Loucy (cell line): ENCODE measurements at regions not wholly inside any gene's neighbourhood (a gene's known extent, or its start where the extent isn't known, plus 50 kb on each side); places are given as distances from the start of the nearest gene placed in this dataset.

Experiments
- H2AFZ ChIP-seq: fragments of 200-600 bp; sonication (generic); 2 replicates; pipeline ENCODE4 v1.6.0; 2016; ENCODE audit warnings: antibody characterized with exemption, mild to moderate bottlenecking, low read length, moderate library complexity
- H3F3A ChIP-seq: fragments of 200-600 bp; 2 replicates; pipeline ENCODE4 v1.6.0; 2016; ENCODE audit warnings: antibody characterized with exemption, low read depth, mild to moderate bottlenecking
- H3K27me3 ChIP-seq: fragments of 200-600 bp; sonication (generic); 2 replicates; pipeline ENCODE4 v1.6.1; 2014; ENCODE audit warnings: low read length, mild to moderate bottlenecking; ENCODE audit not compliant: insufficient read depth, poor library complexity, severe bottlenecking
- H3K36me3 ChIP-seq: fragments of 200-600 bp; sonication (generic); 2 replicates; pipeline ENCODE4 v1.6.1; 2016; ENCODE audit warnings: low read length; ENCODE audit not compliant: insufficient read depth
- H3K4me1 ChIP-seq: fragments of 200-600 bp; sonication (generic); 2 replicates; pipeline ENCODE4 v1.5.1; 2014; ENCODE audit warnings: low read length, mild to moderate bottlenecking; ENCODE audit not compliant: insufficient read depth, poor library complexity, severe bottlenecking
- H3K4me2 ChIP-seq: fragments of 200-600 bp; sonication (generic); 2 replicates; pipeline ENCODE4 v1.6.0; 2014; ENCODE audit warnings: antibody characterized with exemption, low read length, low read depth, mild to moderate bottlenecking; ENCODE audit not compliant: poor library complexity, severe bottlenecking
- H3K4me3 ChIP-seq: fragments of 200-600 bp; sonication (generic); 2 replicates; pipeline ENCODE4 v1.5.1; 2014; ENCODE audit warnings: low read length, mild to moderate bottlenecking, mixed read lengths; ENCODE audit not compliant: poor library complexity, severe bottlenecking
- H3K79me2 ChIP-seq: fragments of 200-600 bp; sonication (generic); 2 replicates; pipeline ENCODE4 v1.6.1; 2014; ENCODE audit warnings: low read length; ENCODE audit not compliant: insufficient read depth
- H3K9ac ChIP-seq: fragments of 200-600 bp; sonication (generic); 2 replicates; pipeline ENCODE4 v1.6.0; 2014; ENCODE audit warnings: mild to moderate bottlenecking, low read depth, low read length, moderate library complexity; ENCODE audit not compliant: poor library complexity, severe bottlenecking
- H3K9me2 ChIP-seq: fragments of 200-600 bp; sonication (generic); replicated peaks from 2 replicates; pipeline ENCODE4 v1.6.1; 2016; ENCODE audit warnings: low read depth, low read length, mixed read lengths
- H3K9me3 ChIP-seq: fragments of 200-600 bp; sonication (generic); 2 replicates; pipeline ENCODE4 v1.6.1; 2014; ENCODE audit warnings: mild to moderate bottlenecking, antibody characterized with exemption, low read length, low read depth; ENCODE audit not compliant: insufficient read depth
- H4K20me1 ChIP-seq: fragments of 200-600 bp; sonication (generic); 2 replicates; pipeline ENCODE4 v1.6.0; 2014; ENCODE audit warnings: antibody characterized with exemption, low read length, mild to moderate bottlenecking; ENCODE audit not compliant: insufficient read depth, poor library complexity, severe bottlenecking
- EZH2phosphoT487 ChIP-seq: fragments of 200-600 bp; IDR thresholded peaks from 2 replicates; pipeline ENCODE4 v1.6.1; 2018; ENCODE audit warnings: antibody characterized with exemption, mild to moderate bottlenecking, moderate library complexity, borderline replicate concordance
- TF ChIP-seq, protein P1 (sequence below): fragments of 200-600 bp; sonication (generic); conservative IDR thresholded peaks from 2 replicates; pipeline ENCODE4 v1.5.1; 2014; ENCODE audit warnings: mild to moderate bottlenecking, antibody characterized with exemption, low read length

GRCh38 chr5:57119031-57119430 is 54.8 kb upstream of the GPBP1 start:
- Histone ChIP-seq H3K36me3 (no peaks in the 10 kb centered on the region), H4K20me1 (no peaks in the 10 kb centered on the region), H3K9me2 (no peaks in the 10 kb centered on the region), H3K9ac (no peak overlapping the region), H3K27me3 (no peaks in the 10 kb centered on the region), H2AFZ (no peak overlapping the region), H3K79me2 (no peaks in the 10 kb centered on the region), H3K4me1 (peaks cover 5% of the 10 kb centered on the region), H3F3A (no peaks in the 10 kb centered on the region), H3K4me2 (no peak overlapping the region), H3K4me3 (no peak overlapping the region), H3K9me3 (no peaks in the 10 kb centered on the region)
- TF ChIP-seq, protein P1, sequence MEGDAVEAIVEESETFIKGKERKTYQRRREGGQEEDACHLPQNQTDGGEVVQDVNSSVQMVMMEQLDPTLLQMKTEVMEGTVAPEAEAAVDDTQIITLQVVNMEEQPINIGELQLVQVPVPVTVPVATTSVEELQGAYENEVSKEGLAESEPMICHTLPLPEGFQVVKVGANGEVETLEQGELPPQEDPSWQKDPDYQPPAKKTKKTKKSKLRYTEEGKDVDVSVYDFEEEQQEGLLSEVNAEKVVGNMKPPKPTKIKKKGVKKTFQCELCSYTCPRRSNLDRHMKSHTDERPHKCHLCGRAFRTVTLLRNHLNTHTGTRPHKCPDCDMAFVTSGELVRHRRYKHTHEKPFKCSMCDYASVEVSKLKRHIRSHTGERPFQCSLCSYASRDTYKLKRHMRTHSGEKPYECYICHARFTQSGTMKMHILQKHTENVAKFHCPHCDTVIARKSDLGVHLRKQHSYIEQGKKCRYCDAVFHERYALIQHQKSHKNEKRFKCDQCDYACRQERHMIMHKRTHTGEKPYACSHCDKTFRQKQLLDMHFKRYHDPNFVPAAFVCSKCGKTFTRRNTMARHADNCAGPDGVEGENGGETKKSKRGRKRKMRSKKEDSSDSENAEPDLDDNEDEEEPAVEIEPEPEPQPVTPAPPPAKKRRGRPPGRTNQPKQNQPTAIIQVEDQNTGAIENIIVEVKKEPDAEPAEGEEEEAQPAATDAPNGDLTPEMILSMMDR: no peak
- TF ChIP-seq EZH2phosphoT487: no peak

DNA sequence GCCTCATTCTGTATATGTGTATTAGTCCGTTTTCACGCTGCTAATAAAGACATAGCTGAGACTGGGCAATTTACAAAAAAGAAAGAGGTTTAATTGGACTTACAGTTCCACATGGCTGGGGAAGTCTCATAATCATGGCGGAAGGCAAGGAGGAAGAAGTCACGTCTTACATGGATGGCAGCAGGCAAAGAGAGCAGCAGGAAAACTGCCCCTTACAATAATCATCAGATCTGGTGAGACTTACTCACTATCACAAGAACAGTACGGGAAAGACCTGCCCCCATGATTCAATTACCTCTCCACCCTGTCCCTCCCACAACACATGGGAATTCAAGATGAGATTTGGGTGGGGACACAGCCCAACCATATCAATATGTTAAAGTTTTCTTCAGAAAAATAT is 49.8 kb upstream of the GPBP1 start:
- H3K4me3 ChIP-seq: no peak overlapping the region
- no peaks in the 10 kb centered on the region for H3K9me2 ChIP-seq
- H3K27me3 ChIP-seq: no peaks in the 10 kb centered on the region
- H3K4me2 ChIP-seq: no peak overlapping the region
- no peaks in the 10 kb centered on the region for H3K4me1 ChIP-seq
- TF ChIP-seq, protein P1: no peak
- no peak for TF ChIP-seq EZH2phosphoT487
- no peaks in the 10 kb centered on the region for H3K36me3 ChIP-seq
- H2AFZ ChIP-seq: no peak overlapping the region
- H3F3A ChIP-seq: no peaks in the 10 kb centered on the region
- H4K20me1 ChIP-seq: no peaks in the 10 kb centered on the region
- no peaks in the 10 kb centered on the region for H3K79me2 ChIP-seq
- H3K9me3 ChIP-seq: no peaks in the 10 kb centered on the region
- H3K9ac ChIP-seq: no peak overlapping the region
